HG03442 (cell line): ENCODE measurements at regions not wholly inside any gene's neighbourhood (a gene's known extent, or its start where the extent isn't known, plus 50 kb on each side); places are given as distances from the start of the nearest gene placed in this dataset.

Source experiments
- ATAC-seq: cut with Tn5 transposase; IDR thresholded peaks from one replicate; pipeline ENCODE4 v1.9.1; 2021; ENCODE audit warnings: mild to moderate bottlenecking, moderate library complexity; ENCODE audit not compliant: unreplicated experiment

- no peak for ATAC-seq
Measured at GRCh38 chr14:66383257-66383656, 102.9 kb upstream of the CCDC196 start.

- ATAC-seq = no peak
Measured at GRCh38 chr14:66383771-66384170, 102.4 kb upstream of the CCDC196 start.

GRCh38 chr14:66388516-66388915, 97.7 kb upstream of the CCDC196 start:
- ATAC-seq = no peak

- no peak for ATAC-seq
Measured at GRCh38 chr14:66389481-66389880, 96.7 kb upstream of the CCDC196 start.

- ATAC-seq = peak; percentile 53
Measured at GRCh38 chr14:66395300-66395699, 90.9 kb upstream of the CCDC196 start.

- ATAC-seq = no peak
Measured at GRCh38 chr14:66396164-66396563, 90.0 kb upstream of the CCDC196 start.

GRCh38 chr14:66398437-66398836, 87.7 kb upstream of the CCDC196 start:
- ATAC-seq = no peak

GRCh38 chr14:66401449-66402095, 84.6 kb upstream of the CCDC196 start:
- ATAC-seq = no peak

GRCh38 chr14:66403183-66403582, 83.0 kb upstream of the CCDC196 start:
- no peak for ATAC-seq

GRCh38 chr14:66404051-66404545, 82.1 kb upstream of the CCDC196 start:
- no peak for ATAC-seq

- ATAC-seq = no peak
Measured at GRCh38 chr14:66405158-66405557, 81.0 kb upstream of the CCDC196 start.

- ATAC-seq = no peak
Measured at GRCh38 chr14:66413901-66414300, 72.3 kb upstream of the CCDC196 start.

- ATAC-seq = no peak
Measured at GRCh38 chr14:66414511-66414910, 71.7 kb upstream of the CCDC196 start.

GRCh38 chr14:66420251-66421006, 65.7 kb upstream of the CCDC196 start:
- no peak for ATAC-seq

- ATAC-seq = no peak
Measured at GRCh38 chr14:66421990-66422946, 63.9 kb upstream of the CCDC196 start.

GRCh38 chr14:66425402-66425801, 60.8 kb upstream of the CCDC196 start:
- ATAC-seq = no peak

GRCh38 chr14:66426451-66426850, 59.7 kb upstream of the CCDC196 start:
- no peak for ATAC-seq

GRCh38 chr14:66432334-66432733, 53.8 kb upstream of the CCDC196 start:
- no peak for ATAC-seq

GRCh38 chr14:66434464-66434863, 51.7 kb upstream of the CCDC196 start:
- no peak for ATAC-seq

- no peak for ATAC-seq
Measured at GRCh38 chr14:66435683-66436082, 50.5 kb upstream of the CCDC196 start.
